ENCODE measurements at regions not wholly inside any gene's neighbourhood (a gene's known extent, or its start where the extent isn't known, plus 50 kb on each side); places are given as distances from the start of the nearest gene placed in this dataset.

DNA sequence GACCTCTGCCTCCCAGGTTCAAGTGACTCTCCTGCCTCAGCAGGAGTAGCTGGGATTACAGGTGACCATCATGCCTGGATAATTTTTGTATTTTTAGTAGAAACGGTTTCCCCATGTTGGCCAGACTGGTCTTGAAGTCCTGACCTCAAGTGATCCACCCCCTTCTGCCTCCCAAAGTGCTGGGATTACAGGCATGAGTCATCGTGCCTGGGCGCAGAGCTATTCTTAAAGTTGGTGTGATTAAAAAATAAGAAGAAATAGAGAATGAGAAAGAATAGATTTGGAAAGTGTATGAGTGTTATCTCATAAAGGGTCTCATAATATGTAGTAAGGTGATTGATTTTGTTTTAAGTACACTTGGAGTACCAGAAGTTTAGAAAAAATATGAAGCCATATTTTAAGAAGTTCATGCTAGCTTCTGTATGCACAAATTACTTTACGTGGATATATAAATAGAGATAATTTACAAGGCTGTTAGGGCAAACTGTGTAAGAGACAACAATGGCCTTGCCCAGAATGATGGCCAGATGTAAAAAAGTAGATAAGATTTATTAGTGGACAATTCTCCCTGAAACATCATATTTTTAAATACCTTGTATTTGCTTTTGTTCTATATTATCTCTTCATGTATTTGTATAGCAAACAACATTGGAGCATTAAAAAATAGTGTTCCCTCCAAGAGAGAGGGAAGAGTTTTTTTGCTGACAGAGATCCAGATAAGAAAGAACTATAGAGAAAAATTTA, 1108.5 kb downstream of the SLC16A7 start:
- H3K9me3 Mint-ChIP-seq, result peaks cover 4% of the 10 kb centered on the region
- H3K4me1 Mint-ChIP-seq, result no peaks in the 10 kb centered on the region
- H3K27me3 Mint-ChIP-seq (ENCODE audit: low read depth), result no peaks in the 10 kb centered on the region
- H3K27ac Mint-ChIP-seq, result no peak overlapping the region
- no peak overlapping the region for H3K4me3 Mint-ChIP-seq
- H3K36me3 Mint-ChIP-seq (ENCODE audit: low read depth), result no peaks in the 10 kb centered on the region
- TF ChIP-seq, protein P1, sequence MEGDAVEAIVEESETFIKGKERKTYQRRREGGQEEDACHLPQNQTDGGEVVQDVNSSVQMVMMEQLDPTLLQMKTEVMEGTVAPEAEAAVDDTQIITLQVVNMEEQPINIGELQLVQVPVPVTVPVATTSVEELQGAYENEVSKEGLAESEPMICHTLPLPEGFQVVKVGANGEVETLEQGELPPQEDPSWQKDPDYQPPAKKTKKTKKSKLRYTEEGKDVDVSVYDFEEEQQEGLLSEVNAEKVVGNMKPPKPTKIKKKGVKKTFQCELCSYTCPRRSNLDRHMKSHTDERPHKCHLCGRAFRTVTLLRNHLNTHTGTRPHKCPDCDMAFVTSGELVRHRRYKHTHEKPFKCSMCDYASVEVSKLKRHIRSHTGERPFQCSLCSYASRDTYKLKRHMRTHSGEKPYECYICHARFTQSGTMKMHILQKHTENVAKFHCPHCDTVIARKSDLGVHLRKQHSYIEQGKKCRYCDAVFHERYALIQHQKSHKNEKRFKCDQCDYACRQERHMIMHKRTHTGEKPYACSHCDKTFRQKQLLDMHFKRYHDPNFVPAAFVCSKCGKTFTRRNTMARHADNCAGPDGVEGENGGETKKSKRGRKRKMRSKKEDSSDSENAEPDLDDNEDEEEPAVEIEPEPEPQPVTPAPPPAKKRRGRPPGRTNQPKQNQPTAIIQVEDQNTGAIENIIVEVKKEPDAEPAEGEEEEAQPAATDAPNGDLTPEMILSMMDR (IDR thresholded peaks at IDR 0.05; ENCODE audit: unreplicated experiment in 3 of 3), result no peak

DNA sequence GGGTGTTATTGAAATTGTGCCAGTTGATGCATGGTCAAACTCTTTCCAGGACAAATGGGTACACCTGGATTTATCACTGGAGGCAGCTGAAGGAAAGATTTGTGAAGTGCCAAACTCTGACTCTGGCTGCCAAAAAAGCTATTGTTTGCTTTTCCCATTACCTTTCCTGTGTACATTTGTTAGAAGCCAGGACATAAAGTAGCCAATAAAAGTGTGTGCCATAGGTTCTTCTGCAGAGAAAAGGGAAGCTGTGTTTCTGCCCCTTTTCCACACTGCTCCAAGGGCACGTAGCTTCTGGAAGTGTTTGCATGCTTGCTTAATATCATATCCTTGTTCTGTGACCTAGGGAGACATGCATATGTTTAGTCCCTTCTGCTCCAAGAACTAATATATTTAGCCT, 1114.4 kb downstream of the SLC16A7 start:
- TF ChIP-seq, protein P1 (IDR thresholded peaks at IDR 0.05; ENCODE audit: unreplicated experiment in 3 of 3), result no peak
- H3K36me3 Mint-ChIP-seq (ENCODE audit: low read depth), result no peaks in the 10 kb centered on the region
- H3K4me3 Mint-ChIP-seq, result no peak overlapping the region
- no peaks in the 10 kb centered on the region for H3K4me1 Mint-ChIP-seq
- no peaks in the 10 kb centered on the region for H3K27me3 Mint-ChIP-seq (ENCODE audit: low read depth)
- H3K9me3 Mint-ChIP-seq, result peaks cover 4% of the 10 kb centered on the region
- H3K27ac Mint-ChIP-seq, result no peak overlapping the region

DNA sequence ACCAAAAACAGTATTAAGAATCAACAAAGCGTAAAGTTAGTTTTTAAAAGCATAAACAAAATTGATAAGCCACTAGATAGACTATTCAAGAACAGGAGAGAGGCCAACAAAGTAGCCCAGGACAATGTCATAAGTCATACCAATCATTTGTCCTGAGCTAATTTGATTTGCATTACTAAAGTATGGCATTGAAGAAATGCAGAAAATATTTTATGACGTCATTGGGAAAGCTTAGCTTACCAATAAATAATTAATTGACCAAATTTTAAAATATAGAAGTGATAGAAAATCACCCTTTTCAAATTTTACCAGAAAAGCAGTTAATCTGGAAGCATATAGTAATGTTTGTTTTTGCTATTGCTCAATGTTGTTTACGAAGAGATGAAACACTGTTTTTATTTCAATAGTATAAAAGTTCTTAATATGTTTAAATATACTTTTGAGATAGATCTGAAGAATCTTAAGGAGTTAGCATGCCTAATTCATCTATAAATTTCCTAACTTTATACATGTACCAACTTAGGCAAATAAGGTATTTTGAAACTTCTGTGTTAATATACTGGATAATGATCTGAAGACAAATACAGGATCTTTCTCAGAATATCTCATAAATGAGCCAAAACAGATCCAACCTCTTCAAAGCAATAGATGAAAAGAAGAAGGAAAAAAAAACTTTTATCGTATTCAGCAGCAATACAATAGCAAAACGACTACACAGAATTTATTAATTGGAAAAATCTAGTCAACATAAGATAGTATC, 1118.5 kb downstream of the SLC16A7 start:
- Mint-ChIP-seq H3K4me1 (no peaks in the 10 kb centered on the region), H3K4me3 (no peak overlapping the region), H3K27ac (no peak overlapping the region), H3K9me3 (peaks cover under 1% of the 10 kb centered on the region), H3K36me3 (ENCODE audit: low read depth) (no peaks in the 10 kb centered on the region), H3K27me3 (ENCODE audit: low read depth) (no peaks in the 10 kb centered on the region)
- TF ChIP-seq, protein P1 (IDR thresholded peaks at IDR 0.05; ENCODE audit: unreplicated experiment in 3 of 3), result no peak

DNA sequence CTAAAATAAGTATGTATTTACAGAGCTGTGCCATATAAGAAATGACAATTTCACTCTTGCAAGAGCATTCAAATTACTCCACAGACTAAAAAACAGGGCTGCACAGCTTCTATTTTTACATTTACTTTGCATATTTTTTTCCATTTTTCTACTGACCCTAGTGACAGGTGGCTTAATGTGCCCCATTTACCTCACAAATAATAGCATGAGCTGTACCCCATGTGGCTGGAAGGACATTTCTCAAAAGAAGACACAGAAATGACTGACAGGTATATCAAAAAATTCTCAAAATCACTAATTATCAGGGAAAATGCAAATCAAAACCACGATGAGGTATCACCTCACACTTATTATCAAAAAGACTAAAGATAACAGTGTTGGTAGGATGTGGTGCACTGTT, 1128.6 kb downstream of the SLC16A7 start:
- H3K27me3 Mint-ChIP-seq (ENCODE audit: low read depth), result no peaks in the 10 kb centered on the region
- TF ChIP-seq, protein P1 (IDR thresholded peaks at IDR 0.05; ENCODE audit: unreplicated experiment in 3 of 3), result no peak
- no peak overlapping the region for H3K4me3 Mint-ChIP-seq
- H3K9me3 Mint-ChIP-seq, result no peaks in the 10 kb centered on the region
- no peak overlapping the region for H3K27ac Mint-ChIP-seq
- H3K36me3 Mint-ChIP-seq (ENCODE audit: low read depth), result no peaks in the 10 kb centered on the region
- no peaks in the 10 kb centered on the region for H3K4me1 Mint-ChIP-seq

DNA sequence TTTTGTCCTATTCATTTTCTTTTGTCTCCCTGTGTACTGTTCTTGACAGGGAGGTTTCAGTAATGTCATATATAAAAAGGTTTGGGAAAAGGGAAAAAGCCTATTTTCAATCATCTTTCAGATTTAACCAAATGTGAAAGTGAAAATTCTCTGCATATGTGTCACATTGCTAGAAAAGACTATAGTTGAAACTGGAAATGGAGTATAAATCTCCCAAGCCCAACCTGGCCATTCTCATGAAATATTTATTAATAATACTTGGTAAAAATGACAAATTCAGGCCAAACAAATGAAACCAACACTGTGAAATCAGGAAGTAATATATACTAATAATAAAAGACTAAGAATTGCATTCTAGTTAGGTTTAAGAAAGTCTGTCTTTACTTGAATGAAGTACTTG, 1129.2 kb downstream of the SLC16A7 start:
- Mint-ChIP-seq H3K36me3 (ENCODE audit: low read depth) (no peaks in the 10 kb centered on the region), H3K4me1 (no peaks in the 10 kb centered on the region), H3K4me3 (no peak overlapping the region), H3K27me3 (ENCODE audit: low read depth) (no peaks in the 10 kb centered on the region), H3K9me3 (no peaks in the 10 kb centered on the region), H3K27ac (no peak overlapping the region)
- TF ChIP-seq, protein P1 (IDR thresholded peaks at IDR 0.05; ENCODE audit: unreplicated experiment in 3 of 3), result no peak

All from nephron (organoid).